Neutrophil (primary cell): ENCODE measurements at regions not wholly inside any gene's neighbourhood (a gene's known extent, or its start where the extent isn't known, plus 50 kb on each side); places are given as distances from the start of the nearest gene placed in this dataset.

Source experiments
- H3K27ac ChIP-seq: fragments of 200-600 bp; sonication (generic); 2 replicates; pipeline ENCODE4 v1.5.1; 2016; ENCODE audit warnings: mild to moderate bottlenecking, moderate library complexity
- H3K27me3 ChIP-seq: fragments of 200-600 bp; sonication (generic); 2 replicates; pipeline ENCODE4 v1.6.0; 2016; ENCODE audit warnings: mild to moderate bottlenecking
- H3K36me3 ChIP-seq: fragments of 200-600 bp; sonication (generic); 2 replicates; pipeline ENCODE4 v1.5.1; 2017
- H3K4me1 ChIP-seq, 2 experiments: fragments of 200-600 bp in 1 of 2; sonication (generic) in 1 of 2; 1 replicate in 1 of 2; 2 replicates in 1 of 2; pipeline versions ENCODE4 v1.5.1 to v1.6.1; 2013 to 2016; ENCODE audit warnings: low read depth in 1 of 2, low read length in 1 of 2, mild to moderate bottlenecking in 1 of 2, moderate library complexity in 1 of 2; ENCODE audit not compliant: control insufficient read depth in 1 of 2, insufficient read depth in 1 of 2
- H3K4me3 ChIP-seq, 2 experiments: fragments of 200-600 bp in 1 of 2; sonication (generic) in 1 of 2; 1 replicate in 1 of 2; 2 replicates in 1 of 2; pipeline ENCODE4 v1.5.1; 2013 to 2016; ENCODE audit warnings: low read depth in 1 of 2, low read length in 1 of 2, mild to moderate bottlenecking in 1 of 2, moderate library complexity in 1 of 2
- H3K9me3 ChIP-seq: fragments of 200-600 bp; sonication (generic); 2 replicates; pipeline ENCODE4 v1.5.1; 2016
- CTCF ChIP-seq: fragments of 200-600 bp; sonication (generic); IDR thresholded peaks from 2 replicates; pipeline ENCODE4 v1.5.1; 2016; ENCODE audit warnings: antibody characterized with exemption

GRCh38 chrX:55813150-55813549 lies 95.6 kb downstream of the RRAGB start:
- Histone ChIP-seq H3K36me3 (no peaks in the 10 kb centered on the region), H3K27ac (no peak overlapping the region), H3K9me3 (no peaks in the 10 kb centered on the region), H3K4me1 (no peaks in the 10 kb centered on the region), H3K27me3 (no peaks in the 10 kb centered on the region), H3K4me3 (no peak overlapping the region)
- no peak for TF ChIP-seq CTCF

- H3K27ac ChIP-seq, result no peak overlapping the region
- no peaks in the 10 kb centered on the region for H3K4me1 ChIP-seq
- H3K27me3 ChIP-seq, result no peaks in the 10 kb centered on the region
- H3K4me3 ChIP-seq, result no peak overlapping the region
- no peaks in the 10 kb centered on the region for H3K36me3 ChIP-seq
- no peak for TF ChIP-seq CTCF
- no peaks in the 10 kb centered on the region for H3K9me3 ChIP-seq
Measured at GRCh38 chrX:55815546-55815945, 98.0 kb downstream of the RRAGB start.

- Histone ChIP-seq H3K36me3 (no peaks in the 10 kb centered on the region), H3K9me3 (no peaks in the 10 kb centered on the region), H3K27ac (no peak overlapping the region), H3K4me1 (no peaks in the 10 kb centered on the region), H3K4me3 (no peak overlapping the region), H3K27me3 (no peaks in the 10 kb centered on the region)
- TF ChIP-seq CTCF, result no peak
Measured at GRCh38 chrX:55816023-55816422, 98.5 kb downstream of the RRAGB start.

- Histone ChIP-seq H3K4me1 (no peaks in the 10 kb centered on the region), H3K27ac (no peak overlapping the region), H3K27me3 (no peaks in the 10 kb centered on the region), H3K9me3 (no peaks in the 10 kb centered on the region), H3K4me3 (no peak overlapping the region), H3K36me3 (no peaks in the 10 kb centered on the region)
- TF ChIP-seq CTCF, result no peak
Measured at GRCh38 chrX:55818673-55819375, 101.3 kb downstream of the RRAGB start.

- no peaks in the 10 kb centered on the region for H3K4me1 ChIP-seq
- no peaks in the 10 kb centered on the region for H3K36me3 ChIP-seq
Measured at GRCh38 chrX:55839485-55839884, 121.9 kb downstream of the RRAGB start.

More at GRCh38 chrX:55839485-55839884, 121.9 kb downstream of the RRAGB start:
- H3K4me3 ChIP-seq, result no peak overlapping the region
- no peak overlapping the region for H3K27ac ChIP-seq
- no peaks in the 10 kb centered on the region for H3K9me3 ChIP-seq
- H3K27me3 ChIP-seq, result no peaks in the 10 kb centered on the region
- no peak for TF ChIP-seq CTCF
